ENCODE measurements at regions not wholly inside any gene's neighbourhood (a gene's known extent, or its start where the extent isn't known, plus 50 kb on each side); places are given as distances from the start of the nearest gene placed in this dataset.

DNA sequence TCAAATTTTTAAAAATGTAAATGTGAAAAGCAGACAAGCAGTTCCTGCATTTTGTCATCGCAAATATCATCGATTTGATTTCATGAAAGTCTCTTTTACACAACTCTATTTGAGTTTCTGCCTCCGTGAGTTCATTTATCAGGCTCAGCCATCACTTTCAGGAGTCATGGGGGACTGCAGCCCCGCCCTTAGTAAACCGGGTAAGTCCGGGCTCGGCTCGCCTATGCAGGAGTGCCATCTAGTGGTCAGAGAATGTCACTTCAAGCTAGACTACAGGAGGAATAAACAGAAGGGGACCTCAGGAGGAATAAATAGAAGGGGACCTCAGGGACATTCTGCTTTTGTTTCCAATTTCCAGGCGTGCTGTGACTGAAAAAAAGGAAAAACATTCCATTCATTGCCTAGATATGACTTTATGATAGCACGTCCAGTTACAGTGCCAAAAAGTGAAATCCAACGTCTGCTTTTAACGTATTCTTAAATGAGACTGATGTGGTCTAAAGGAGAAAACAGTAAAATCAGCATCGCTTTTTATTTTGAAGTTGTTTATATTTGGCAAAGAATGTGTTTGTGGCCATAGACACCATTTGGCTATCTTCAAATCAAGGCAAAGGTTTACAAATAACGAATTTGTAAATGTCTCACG is 333.9 kb downstream of the HACE1 start (continued):
- TF ChIP-seq SALL2 (CRISPR knock-in tag; IDR thresholded peaks at IDR 0.05) (no peak), ZFP41 (CRISPR knock-in tag; IDR thresholded peaks at IDR 0.05; ENCODE audit: borderline replicate concordance) (no peak), ZNF382 (CRISPR knock-in tag; IDR thresholded peaks at IDR 0.05; ENCODE audit: borderline replicate concordance) (no peak), MBNL3 (CRISPR knock-in tag; conservative IDR thresholded peaks at IDR 0.05) (no peak), SMC3 (IDR thresholded peaks at IDR 0.05; ENCODE audit: low read length) (peak; percentile 82), ELF4 (CRISPR knock-in tag; IDR thresholded peaks at IDR 0.05; ENCODE audit: borderline replicate concordance) (no peak), XRCC5 (optimal IDR thresholded peaks at IDR 0.05; ENCODE audit: low read length) (peak; percentile 60), ZNF720 (CRISPR knock-in tag; IDR thresholded peaks at IDR 0.05) (no peak), PHF8 (CRISPR knock-in tag; IDR thresholded peaks at IDR 0.05) (no peak), NFE2L1 (CRISPR knock-in tag; IDR thresholded peaks at IDR 0.05; ENCODE audit: borderline replicate concordance) (no peak), ZNF124 (CRISPR knock-in tag; IDR thresholded peaks at IDR 0.05) (no peak), ZNF354B (CRISPR knock-in tag; IDR thresholded peaks at IDR 0.05) (no peak), KDM2A (CRISPR knock-in tag; IDR thresholded peaks at IDR 0.05; ENCODE audit: borderline replicate concordance, low read depth) (0 out of 2 replicates have a peak, but pooled peaks have one; percentile 21), KDM6A (CRISPR knock-in tag; IDR thresholded peaks at IDR 0.05; ENCODE audit: low read depth) (no peak), ISL2 (CRISPR knock-in tag; IDR thresholded peaks at IDR 0.05) (no peak), RARA (CRISPR knock-in tag; IDR thresholded peaks at IDR 0.05) (no peak), THAP11 (CRISPR knock-in tag; IDR thresholded peaks at IDR 0.05) (no peak)
- TF ChIP-seq, protein P1, sequence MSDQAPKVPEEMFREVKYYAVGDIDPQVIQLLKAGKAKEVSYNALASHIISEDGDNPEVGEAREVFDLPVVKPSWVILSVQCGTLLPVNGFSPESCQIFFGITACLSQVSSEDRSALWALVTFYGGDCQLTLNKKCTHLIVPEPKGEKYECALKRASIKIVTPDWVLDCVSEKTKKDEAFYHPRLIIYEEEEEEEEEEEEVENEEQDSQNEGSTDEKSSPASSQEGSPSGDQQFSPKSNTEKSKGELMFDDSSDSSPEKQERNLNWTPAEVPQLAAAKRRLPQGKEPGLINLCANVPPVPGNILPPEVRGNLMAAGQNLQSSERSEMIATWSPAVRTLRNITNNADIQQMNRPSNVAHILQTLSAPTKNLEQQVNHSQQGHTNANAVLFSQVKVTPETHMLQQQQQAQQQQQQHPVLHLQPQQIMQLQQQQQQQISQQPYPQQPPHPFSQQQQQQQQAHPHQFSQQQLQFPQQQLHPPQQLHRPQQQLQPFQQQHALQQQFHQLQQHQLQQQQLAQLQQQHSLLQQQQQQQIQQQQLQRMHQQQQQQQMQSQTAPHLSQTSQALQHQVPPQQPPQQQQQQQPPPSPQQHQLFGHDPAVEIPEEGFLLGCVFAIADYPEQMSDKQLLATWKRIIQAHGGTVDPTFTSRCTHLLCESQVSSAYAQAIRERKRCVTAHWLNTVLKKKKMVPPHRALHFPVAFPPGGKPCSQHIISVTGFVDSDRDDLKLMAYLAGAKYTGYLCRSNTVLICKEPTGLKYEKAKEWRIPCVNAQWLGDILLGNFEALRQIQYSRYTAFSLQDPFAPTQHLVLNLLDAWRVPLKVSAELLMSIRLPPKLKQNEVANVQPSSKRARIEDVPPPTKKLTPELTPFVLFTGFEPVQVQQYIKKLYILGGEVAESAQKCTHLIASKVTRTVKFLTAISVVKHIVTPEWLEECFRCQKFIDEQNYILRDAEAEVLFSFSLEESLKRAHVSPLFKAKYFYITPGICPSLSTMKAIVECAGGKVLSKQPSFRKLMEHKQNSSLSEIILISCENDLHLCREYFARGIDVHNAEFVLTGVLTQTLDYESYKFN (CRISPR knock-in tag; conservative IDR thresholded peaks at IDR 0.05): no peak
- TF ChIP-seq, protein P2, sequence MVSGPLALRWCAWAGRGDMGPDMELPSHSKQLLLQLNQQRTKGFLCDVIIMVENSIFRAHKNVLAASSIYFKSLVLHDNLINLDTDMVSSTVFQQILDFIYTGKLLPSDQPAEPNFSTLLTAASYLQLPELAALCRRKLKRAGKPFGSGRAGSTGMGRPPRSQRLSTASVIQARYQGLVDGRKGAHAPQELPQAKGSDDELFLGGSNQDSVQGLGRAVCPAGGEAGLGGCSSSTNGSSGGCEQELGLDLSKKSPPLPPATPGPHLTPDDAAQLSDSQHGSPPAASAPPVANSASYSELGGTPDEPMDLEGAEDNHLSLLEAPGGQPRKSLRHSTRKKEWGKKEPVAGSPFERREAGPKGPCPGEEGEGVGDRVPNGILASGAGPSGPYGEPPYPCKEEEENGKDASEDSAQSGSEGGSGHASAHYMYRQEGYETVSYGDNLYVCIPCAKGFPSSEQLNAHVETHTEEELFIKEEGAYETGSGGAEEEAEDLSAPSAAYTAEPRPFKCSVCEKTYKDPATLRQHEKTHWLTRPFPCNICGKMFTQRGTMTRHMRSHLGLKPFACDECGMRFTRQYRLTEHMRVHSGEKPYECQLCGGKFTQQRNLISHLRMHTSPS (CRISPR knock-in tag; IDR thresholded peaks at IDR 0.05; ENCODE audit: low read depth): no peak
- TF ChIP-seq, protein P3, sequence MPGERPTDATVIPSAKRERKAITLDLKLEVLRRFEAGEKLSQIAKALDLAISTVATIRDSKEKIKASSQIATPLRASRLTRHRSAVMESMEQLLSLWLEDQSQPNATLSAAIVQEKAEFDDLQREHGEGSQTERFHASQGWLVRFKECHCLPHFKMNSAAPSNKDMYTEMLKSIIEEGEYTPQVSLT (CRISPR knock-in tag; IDR thresholded peaks at IDR 0.05; ENCODE audit: borderline replicate concordance, low read depth): no peak
- TF ChIP-seq, protein P4, sequence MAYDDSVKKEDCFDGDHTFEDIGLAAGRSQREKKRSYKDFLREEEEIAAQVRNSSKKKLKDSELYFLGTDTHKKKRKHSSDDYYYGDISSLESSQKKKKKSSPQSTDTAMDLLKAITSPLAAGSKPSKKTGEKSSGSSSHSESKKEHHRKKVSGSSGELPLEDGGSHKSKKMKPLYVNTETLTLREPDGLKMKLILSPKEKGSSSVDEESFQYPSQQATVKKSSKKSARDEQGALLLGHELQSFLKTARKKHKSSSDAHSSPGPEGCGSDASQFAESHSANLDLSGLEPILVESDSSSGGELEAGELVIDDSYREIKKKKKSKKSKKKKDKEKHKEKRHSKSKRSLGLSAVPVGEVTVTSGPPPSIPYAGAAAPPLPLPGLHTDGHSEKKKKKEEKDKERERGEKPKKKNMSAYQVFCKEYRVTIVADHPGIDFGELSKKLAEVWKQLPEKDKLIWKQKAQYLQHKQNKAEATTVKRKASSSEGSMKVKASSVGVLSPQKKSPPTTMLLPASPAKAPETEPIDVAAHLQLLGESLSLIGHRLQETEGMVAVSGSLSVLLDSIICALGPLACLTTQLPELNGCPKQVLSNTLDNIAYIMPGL (CRISPR knock-in tag; IDR thresholded peaks at IDR 0.05; ENCODE audit: borderline replicate concordance in 1 of 2, low read depth in 1 of 2): 0 out of 4 replicates have a peak, but pooled peaks of 1 of the 2 experiments have one; percentile 33

All from HepG2 (cell line).